ENCODE measurements at regions not wholly inside any gene's neighbourhood (a gene's known extent, or its start where the extent isn't known, plus 50 kb on each side); places are given as distances from the start of the nearest gene placed in this dataset.

- no peak for TF ChIP-seq CTCF (tag by site-specific recombination; IDR thresholded peaks at IDR 0.05)
- no peak for TF ChIP-seq YY1 (tag by site-specific recombination; IDR thresholded peaks at IDR 0.05)
- TF ChIP-seq ZNF626 (tag by site-specific recombination; IDR thresholded peaks at IDR 0.05) = no peak
- TF ChIP-seq ZNF580 (tag by site-specific recombination; IDR thresholded peaks at IDR 0.05) = no peak
- TF ChIP-seq, protein P1, sequence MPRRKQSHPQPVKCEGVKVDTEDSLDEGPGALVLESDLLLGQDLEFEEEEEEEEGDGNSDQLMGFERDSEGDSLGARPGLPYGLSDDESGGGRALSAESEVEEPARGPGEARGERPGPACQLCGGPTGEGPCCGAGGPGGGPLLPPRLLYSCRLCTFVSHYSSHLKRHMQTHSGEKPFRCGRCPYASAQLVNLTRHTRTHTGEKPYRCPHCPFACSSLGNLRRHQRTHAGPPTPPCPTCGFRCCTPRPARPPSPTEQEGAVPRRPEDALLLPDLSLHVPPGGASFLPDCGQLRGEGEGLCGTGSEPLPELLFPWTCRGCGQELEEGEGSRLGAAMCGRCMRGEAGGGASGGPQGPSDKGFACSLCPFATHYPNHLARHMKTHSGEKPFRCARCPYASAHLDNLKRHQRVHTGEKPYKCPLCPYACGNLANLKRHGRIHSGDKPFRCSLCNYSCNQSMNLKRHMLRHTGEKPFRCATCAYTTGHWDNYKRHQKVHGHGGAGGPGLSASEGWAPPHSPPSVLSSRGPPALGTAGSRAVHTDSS (tag by site-specific recombination; IDR thresholded peaks at IDR 0.05) = no peak
- TF ChIP-seq GLI4 (tag by site-specific recombination; IDR thresholded peaks at IDR 0.05) = no peak
- no peak for TF ChIP-seq ZNF302 (tag by site-specific recombination; IDR thresholded peaks at IDR 0.05; ENCODE audit: low read depth)
- TF ChIP-seq ZSCAN30 (tag by site-specific recombination; IDR thresholded peaks at IDR 0.05) = no peak
- TF ChIP-seq PRDM6 (tag by site-specific recombination; IDR thresholded peaks at IDR 0.05) = no peak
- no peak for TF ChIP-seq ZNF132 (tag by site-specific recombination; IDR thresholded peaks at IDR 0.05; ENCODE audit: borderline replicate concordance)
- no peak for TF ChIP-seq ZNF24 (tag by site-specific recombination; IDR thresholded peaks at IDR 0.05)
- TF ChIP-seq RBAK (tag by site-specific recombination; IDR thresholded peaks at IDR 0.05) = no peak
Measured at GRCh38 chr12:107600581-107601144, 84.9 kb upstream of the PWP1 start.
